Endothelial cell of umbilical vein (primary cell): ENCODE measurements at regions not wholly inside any gene's neighbourhood (a gene's known extent, or its start where the extent isn't known, plus 50 kb on each side); places are given as distances from the start of the nearest gene placed in this dataset.

ENCODE experiments used
- BruUV-seq: library from RNA; stranded (reverse); fragments of 400-500 nt; replicated peaks from 2 replicates; lab custom pipeline; 2021; lab: Mats Ljungman, UMichigan
- CTCF ChIA-PET: fragments of 300-600, 350-600 bp; sonication (Branson Sonifier 250); formaldehyde crosslinking; loops from one replicate; lab custom pipeline; 2021; ENCODE audit warnings: antibody characterized with exemption, inconsistent platforms; lab: Charles Lee
- POLR2A ChIA-PET: fragments of 300-600, 350-600 bp; sonication (Branson Sonifier 250); formaldehyde crosslinking; loops from one replicate; lab custom pipeline; 2021; ENCODE audit warnings: antibody characterized with exemption, inconsistent platforms; lab: Charles Lee
- DNase-seq: peaks from one replicate; pipeline ENCODE4 v3.0.0-alpha.2; 2011; ENCODE audit warnings: low read depth, low spot score
- FAIRE-seq: peaks from 2 replicates; lab custom pipeline; 2011; peaks lifted over from hg19 to GRCh38; lab: Jason Lieb, UNC
- H2AFZ ChIP-seq: 2 replicates; pipeline ENCODE4 v1.6.0; 2012; ENCODE audit warnings: low read depth, low read length, control low read depth, inconsistent platforms
- H3K27ac ChIP-seq: 2 replicates; pipeline ENCODE4 v1.5.1; 2011; ENCODE audit warnings: low read depth, mild to moderate bottlenecking, control low read depth, low read length, moderate library complexity; ENCODE audit not compliant: insufficient read depth
- H3K27me3 ChIP-seq, 2 experiments: 2 replicates each; pipeline versions ENCODE4 v1.6.0 to v1.6.1; 2011; ENCODE audit warnings: low read length in 2 of 2, mixed read lengths in 1 of 2; ENCODE audit not compliant: control insufficient read depth in 2 of 2, insufficient read depth in 2 of 2
- H3K36me3 ChIP-seq, 2 experiments: 2 replicates in 1 of 2; 3 replicates in 1 of 2; pipeline ENCODE4 v1.5.1; 2011; ENCODE audit warnings: low read length in 2 of 2, mild to moderate bottlenecking in 1 of 2, moderate library complexity in 1 of 2; ENCODE audit not compliant: control insufficient read depth in 2 of 2, insufficient read depth in 2 of 2; ENCODE audit errors: extremely low read depth in 1 of 2
- H3K4me1 ChIP-seq: 3 replicates; pipeline ENCODE4 v1.5.1; 2011; ENCODE audit warnings: mild to moderate bottlenecking, low read length; ENCODE audit not compliant: control insufficient read depth, insufficient read depth; ENCODE audit errors: extremely low read depth
- H3K4me2 ChIP-seq: 2 replicates; pipeline ENCODE4 v1.6.1; 2011; ENCODE audit warnings: low read length, control low read depth, mixed read lengths; ENCODE audit not compliant: insufficient read depth
- H3K4me3 ChIP-seq, 3 experiments: fragments of 200-600 bp in 1 of 3; sonication (generic), shearing (Covaris generic) in 1 of 3; replicated peaks in 1 of 3; 2 replicates each; pipeline ENCODE4 v1.5.1; 2011 to 2016; ENCODE audit warnings: control low read depth in 3 of 3, low read length in 3 of 3, mild to moderate bottlenecking in 2 of 3, inconsistent platforms in 1 of 3, low read depth in 1 of 3, moderate library complexity in 1 of 3; ENCODE audit not compliant: insufficient read depth in 1 of 3
- H3K79me2 ChIP-seq: 2 replicates; pipeline ENCODE4 v1.6.0; 2012; ENCODE audit warnings: low read length, inconsistent platforms; ENCODE audit not compliant: control insufficient read depth, insufficient read depth
- H3K9ac ChIP-seq: replicated peaks from 2 replicates; pipeline ENCODE3; 2011; ENCODE audit warnings: low read length, control low read depth; ENCODE audit not compliant: insufficient read depth; ENCODE audit errors: extremely low read depth
- H3K9me1 ChIP-seq: replicated peaks from 3 replicates; pipeline ENCODE4 v1.6.0; 2011; ENCODE audit warnings: mild to moderate bottlenecking, low read length; ENCODE audit not compliant: control insufficient read depth, insufficient read depth; ENCODE audit errors: extremely low read depth
- H3K9me3 ChIP-seq: replicated peaks from 2 replicates; pipeline ENCODE4 v1.5.1; 2012; ENCODE audit warnings: low read length, inconsistent platforms; ENCODE audit not compliant: control insufficient read depth, insufficient read depth
- H4K20me1 ChIP-seq: replicated peaks from 2 replicates; pipeline ENCODE3; 2011; ENCODE audit warnings: mild to moderate bottlenecking, low read length; ENCODE audit not compliant: control insufficient read depth, insufficient read depth; ENCODE audit errors: extremely low read depth
- EZH2 ChIP-seq: IDR thresholded peaks from 2 replicates; pipeline ENCODE4 v1.6.1; 2012; ENCODE audit warnings: borderline replicate concordance, low read depth, mild to moderate bottlenecking, moderate library complexity, low read length, inconsistent platforms; ENCODE audit not compliant: severe bottlenecking
- FOS ChIP-seq: IDR thresholded peaks from 2 replicates; pipeline ENCODE4 v1.6.1; 2011; ENCODE audit warnings: mild to moderate bottlenecking, low read length, moderate library complexity, borderline replicate concordance; ENCODE audit not compliant: insufficient read depth
- GATA2 ChIP-seq: IDR thresholded peaks from 2 replicates; pipeline ENCODE4 v1.7.0; 2011; ENCODE audit warnings: low read depth, mild to moderate bottlenecking, moderate library complexity, mixed read lengths, low read length; ENCODE audit not compliant: insufficient read length, insufficient read depth
- MYC ChIP-seq: IDR thresholded peaks from one replicate; pipeline ENCODE4 v1.6.1; 2011; ENCODE audit warnings: mild to moderate bottlenecking, low read depth, low read length
- POLR2AphosphoS5 ChIP-seq: IDR thresholded peaks from 2 replicates; pipeline ENCODE4 v1.6.1; 2012; ENCODE audit warnings: low read depth, mild to moderate bottlenecking, control low read depth, low read length, moderate library complexity; ENCODE audit not compliant: insufficient read depth
- dilution Hi-C: fragments of 300-500 bp; cut with MboI; formaldehyde crosslinking; loops from one replicate; pipeline ENCODE4 v1.15.0; 2019; ENCODE audit warnings: low sequenced_read_pairs; ENCODE audit not compliant: extremely low pct_ligation_motif_present
- intact Hi-C: fragments of 100-400 bp; cut with micrococcal nuclease; formaldehyde crosslinking; loops from one replicate; pipeline ENCODE4 v1.10.0; 2022
- TF ChIP-seq, protein P1 (sequence below): IDR thresholded peaks from 2 replicates; pipeline ENCODE4 v1.6.1; 2011; ENCODE audit not compliant: insufficient read depth, insufficient read length
- TF ChIP-seq, protein P2 (sequence below), 2 donors: IDR thresholded peaks; 1 replicate in 1 of 2; 2 replicates in 1 of 2; pipeline ENCODE4 v1.5.1; 2011; ENCODE audit warnings: low read length in 2 of 2, mild to moderate bottlenecking in 2 of 2, moderate library complexity in 2 of 2, control low read depth in 1 of 2, inconsistent platforms in 1 of 2, low read depth in 1 of 2; ENCODE audit not compliant: insufficient read depth in 1 of 2; ENCODE audit errors: extremely low read depth in 1 of 2

DNA sequence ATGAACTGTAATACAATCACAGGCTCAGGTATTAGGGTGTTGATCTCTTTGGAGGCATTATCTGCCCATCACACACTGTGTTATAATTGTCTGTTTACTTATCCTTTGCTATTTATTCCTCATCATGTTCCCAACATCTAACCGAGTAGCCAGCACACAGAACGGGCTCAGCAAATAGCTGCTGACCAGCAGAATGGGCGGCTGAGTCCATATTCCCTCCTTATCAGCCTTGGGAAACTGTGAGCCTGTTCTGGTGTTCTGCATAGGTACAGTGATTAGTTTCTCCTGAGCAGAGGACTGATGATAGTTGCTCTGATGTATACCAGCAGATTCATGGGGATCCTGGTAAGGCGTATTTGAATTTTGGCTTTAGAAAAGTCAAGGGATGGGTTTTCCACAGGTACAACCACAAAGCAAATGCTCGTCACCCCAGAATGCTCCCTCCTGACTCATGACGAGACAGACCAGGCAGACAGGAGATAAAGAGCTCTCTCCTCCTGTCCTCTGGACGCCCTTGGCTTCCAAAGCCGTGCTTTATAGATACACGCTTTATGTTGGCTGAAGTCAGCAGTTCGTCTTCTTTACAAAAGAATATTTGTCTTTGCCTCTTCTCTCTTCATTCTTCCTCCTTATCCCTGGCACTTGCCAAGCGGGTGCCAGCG lies 166.7 kb downstream of the TTLL2 start:
- no peak overlapping the region for H3K4me3 ChIP-seq
- dilution Hi-C loops (no loop called here), intact Hi-C loops (no loop called here)
- no peak overlapping the region for H3K9ac ChIP-seq
- no peaks in the 10 kb centered on the region for H3K9me3 ChIP-seq
- H2AFZ ChIP-seq, result no peak overlapping the region
- no peaks in the 10 kb centered on the region for H3K79me2 ChIP-seq
- FAIRE-seq (no peak), DNase-seq (no peak)
- H3K27me3 ChIP-seq, result peaks cover 0 to 2% of the 10 kb centered on the region in 2 experiments
- no peaks in the 10 kb centered on the region for H3K4me1 ChIP-seq
- H4K20me1 ChIP-seq, result no peaks in the 10 kb centered on the region
- no TSS peak for BruUV-seq
- TF ChIP-seq EZH2, result no peak
- TF ChIP-seq, protein P1, sequence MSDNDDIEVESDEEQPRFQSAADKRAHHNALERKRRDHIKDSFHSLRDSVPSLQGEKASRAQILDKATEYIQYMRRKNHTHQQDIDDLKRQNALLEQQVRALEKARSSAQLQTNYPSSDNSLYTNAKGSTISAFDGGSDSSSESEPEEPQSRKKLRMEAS, result no peak
- TF ChIP-seq MYC, result no peak
- no peak for TF ChIP-seq FOS
- TF ChIP-seq POLR2AphosphoS5, result no peak
- TF ChIP-seq, protein P2, sequence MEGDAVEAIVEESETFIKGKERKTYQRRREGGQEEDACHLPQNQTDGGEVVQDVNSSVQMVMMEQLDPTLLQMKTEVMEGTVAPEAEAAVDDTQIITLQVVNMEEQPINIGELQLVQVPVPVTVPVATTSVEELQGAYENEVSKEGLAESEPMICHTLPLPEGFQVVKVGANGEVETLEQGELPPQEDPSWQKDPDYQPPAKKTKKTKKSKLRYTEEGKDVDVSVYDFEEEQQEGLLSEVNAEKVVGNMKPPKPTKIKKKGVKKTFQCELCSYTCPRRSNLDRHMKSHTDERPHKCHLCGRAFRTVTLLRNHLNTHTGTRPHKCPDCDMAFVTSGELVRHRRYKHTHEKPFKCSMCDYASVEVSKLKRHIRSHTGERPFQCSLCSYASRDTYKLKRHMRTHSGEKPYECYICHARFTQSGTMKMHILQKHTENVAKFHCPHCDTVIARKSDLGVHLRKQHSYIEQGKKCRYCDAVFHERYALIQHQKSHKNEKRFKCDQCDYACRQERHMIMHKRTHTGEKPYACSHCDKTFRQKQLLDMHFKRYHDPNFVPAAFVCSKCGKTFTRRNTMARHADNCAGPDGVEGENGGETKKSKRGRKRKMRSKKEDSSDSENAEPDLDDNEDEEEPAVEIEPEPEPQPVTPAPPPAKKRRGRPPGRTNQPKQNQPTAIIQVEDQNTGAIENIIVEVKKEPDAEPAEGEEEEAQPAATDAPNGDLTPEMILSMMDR (IDR thresholded peaks at IDR 0.05; ENCODE audit: extremely low read depth in 1 of 2, insufficient read depth in 1 of 2, low read depth in 1 of 2, low read length in 2 of 2), result no peak
- TF ChIP-seq GATA2, result no peak
- ChIA-PET CTCF (no interaction called here), POLR2A (no interaction called here)
- H3K36me3 ChIP-seq, result no peaks in the 10 kb centered on the region
- no peaks in the 10 kb centered on the region for H3K9me1 ChIP-seq
- no peak overlapping the region for H3K4me2 ChIP-seq
- H3K27ac ChIP-seq, result no peak overlapping the region
